SU-DHL-6 (cell line): ENCODE measurements at regions not wholly inside any gene's neighbourhood (a gene's known extent, or its start where the extent isn't known, plus 50 kb on each side); places are given as distances from the start of the nearest gene placed in this dataset.

ENCODE experiments used
- H2AFZ ChIP-seq: fragments of 200-600 bp; sonication (generic); 2 replicates; pipeline ENCODE4 v1.6.1; 2014; ENCODE audit warnings: low read depth, mild to moderate bottlenecking, moderate library complexity, mixed read lengths, antibody characterized with exemption, low read length; ENCODE audit not compliant: severe bottlenecking
- H3F3A ChIP-seq: fragments of 200-600 bp; shearing (Covaris generic); 2 replicates; pipeline ENCODE4 v1.6.0; 2016; ENCODE audit warnings: antibody characterized with exemption, mild to moderate bottlenecking; ENCODE audit not compliant: insufficient read depth
- H3K27ac ChIP-seq: fragments of 200-600 bp; sonication (generic); 2 replicates; pipeline ENCODE4 v1.5.1; 2016; ENCODE audit warnings: low read depth, mild to moderate bottlenecking, low read length, moderate library complexity, mixed read lengths
- H3K27me3 ChIP-seq: fragments of 200-600 bp; sonication (generic), shearing (Covaris generic); 2 replicates; pipeline ENCODE4 v1.6.0; 2014; ENCODE audit warnings: mild to moderate bottlenecking, low read length
- H3K36me3 ChIP-seq: fragments of 200-600 bp; sonication (generic); 2 replicates; pipeline ENCODE4 v1.6.1; 2014; ENCODE audit warnings: mild to moderate bottlenecking, low read length, mixed read lengths
- H3K4me2 ChIP-seq: fragments of 300-600, 200-600 bp; shearing (Covaris generic), sonication (generic); 2 replicates; pipeline ENCODE4 v1.6.0; 2014; ENCODE audit warnings: low read length, low read depth, mild to moderate bottlenecking; ENCODE audit not compliant: poor library complexity, severe bottlenecking
- H3K4me3 ChIP-seq: fragments of 200-600 bp; sonication (generic); 2 replicates; pipeline ENCODE4 v1.5.1; 2014; ENCODE audit warnings: antibody characterized with exemption, low read length, mild to moderate bottlenecking, mixed read lengths; ENCODE audit not compliant: insufficient read depth, poor library complexity, severe bottlenecking
- H3K79me2 ChIP-seq: fragments of 200-600 bp; sonication (generic); 2 replicates; pipeline ENCODE4 v1.6.1; 2014; ENCODE audit warnings: mild to moderate bottlenecking, low read length, moderate library complexity; ENCODE audit not compliant: insufficient read depth
- H3K9ac ChIP-seq: fragments of 200-600 bp; sonication (generic); 2 replicates; pipeline ENCODE4 v1.7.0; 2014; ENCODE audit warnings: mild to moderate bottlenecking, low read length
- H3K9me2 ChIP-seq: fragments of 200-600 bp; sonication (generic); replicated peaks from 2 replicates; pipeline ENCODE4 v1.6.1; 2014; ENCODE audit warnings: low read length; ENCODE audit not compliant: insufficient read depth
- H3K9me3 ChIP-seq: fragments of 200-600 bp; sonication (generic); 2 replicates; pipeline ENCODE4 v1.6.1; 2014; ENCODE audit warnings: low read length, mixed read lengths; ENCODE audit not compliant: insufficient read depth
- H4K20me1 ChIP-seq: fragments of 200-600 bp; sonication (generic); 2 replicates; pipeline ENCODE4 v1.6.1; 2014; ENCODE audit warnings: low read depth, mild to moderate bottlenecking, antibody characterized with exemption, low read length, moderate library complexity, mixed read lengths
- EZH2phosphoT487 ChIP-seq: fragments of 200-600 bp; sonication (generic), shearing (Covaris generic); conservative IDR thresholded peaks from 2 replicates; pipeline ENCODE4 v1.6.1; 2018; ENCODE audit warnings: mild to moderate bottlenecking, antibody characterized with exemption, low read length, moderate library complexity, mixed read lengths
- TF ChIP-seq, protein P1 (sequence below): fragments of 200-600 bp; sonication (generic); IDR thresholded peaks from one replicate; pipeline ENCODE4 v1.5.1; 2017; ENCODE audit warnings: antibody characterized with exemption, mild to moderate bottlenecking, low read length, moderate library complexity; ENCODE audit not compliant: insufficient read depth, poor library complexity, severe bottlenecking

DNA sequence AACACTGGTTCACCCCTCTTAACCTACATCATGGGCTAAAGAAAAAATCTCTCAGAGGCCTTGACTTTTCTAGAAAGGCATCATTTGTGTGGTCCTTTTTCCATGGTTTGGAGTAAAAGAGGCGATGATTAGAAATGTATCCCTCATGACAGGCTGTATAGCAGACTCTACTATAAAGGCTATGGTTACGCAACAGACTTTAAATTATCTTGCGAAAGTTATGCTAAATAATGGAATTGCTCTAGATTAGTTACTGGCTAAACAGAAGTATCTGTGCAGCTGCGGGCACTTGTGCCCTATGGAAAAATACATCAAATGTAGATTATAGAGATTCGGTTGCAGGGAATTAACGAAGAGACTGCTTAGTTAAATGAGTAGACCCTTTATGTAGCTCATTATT lies 101.6 kb downstream of the TMEM47 start:
- Histone ChIP-seq H3K27me3 (no peaks in the 10 kb centered on the region), H3K27ac (no peak overlapping the region)
- TF ChIP-seq EZH2phosphoT487: no peak
- TF ChIP-seq, protein P1, sequence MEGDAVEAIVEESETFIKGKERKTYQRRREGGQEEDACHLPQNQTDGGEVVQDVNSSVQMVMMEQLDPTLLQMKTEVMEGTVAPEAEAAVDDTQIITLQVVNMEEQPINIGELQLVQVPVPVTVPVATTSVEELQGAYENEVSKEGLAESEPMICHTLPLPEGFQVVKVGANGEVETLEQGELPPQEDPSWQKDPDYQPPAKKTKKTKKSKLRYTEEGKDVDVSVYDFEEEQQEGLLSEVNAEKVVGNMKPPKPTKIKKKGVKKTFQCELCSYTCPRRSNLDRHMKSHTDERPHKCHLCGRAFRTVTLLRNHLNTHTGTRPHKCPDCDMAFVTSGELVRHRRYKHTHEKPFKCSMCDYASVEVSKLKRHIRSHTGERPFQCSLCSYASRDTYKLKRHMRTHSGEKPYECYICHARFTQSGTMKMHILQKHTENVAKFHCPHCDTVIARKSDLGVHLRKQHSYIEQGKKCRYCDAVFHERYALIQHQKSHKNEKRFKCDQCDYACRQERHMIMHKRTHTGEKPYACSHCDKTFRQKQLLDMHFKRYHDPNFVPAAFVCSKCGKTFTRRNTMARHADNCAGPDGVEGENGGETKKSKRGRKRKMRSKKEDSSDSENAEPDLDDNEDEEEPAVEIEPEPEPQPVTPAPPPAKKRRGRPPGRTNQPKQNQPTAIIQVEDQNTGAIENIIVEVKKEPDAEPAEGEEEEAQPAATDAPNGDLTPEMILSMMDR: no peak

DNA sequence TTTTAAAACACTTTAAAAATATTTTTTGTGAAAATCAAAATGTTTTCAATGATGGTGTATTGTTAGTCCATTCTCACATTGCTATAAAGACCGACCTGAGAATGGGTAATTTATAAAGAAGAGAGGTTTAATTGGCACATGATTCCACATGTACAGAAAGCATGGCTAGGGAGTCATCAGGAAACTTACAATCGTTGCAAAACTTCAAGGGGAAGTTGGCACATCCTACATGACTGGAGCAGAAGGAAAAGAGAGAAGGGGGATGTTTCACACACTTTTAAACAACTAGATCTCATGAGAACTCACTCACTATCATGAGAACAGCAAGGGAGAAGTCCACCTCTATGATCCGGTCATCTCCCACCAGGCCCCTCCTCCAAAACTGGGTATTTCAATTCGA lies 110.7 kb downstream of the TMEM47 start:
- no peak overlapping the region for H3K4me2 ChIP-seq
- TF ChIP-seq EZH2phosphoT487: no peak
- TF ChIP-seq, protein P1: no peak
- H3F3A ChIP-seq: no peaks in the 10 kb centered on the region
- H3K27ac ChIP-seq: no peak overlapping the region
- H3K9ac ChIP-seq: no peak overlapping the region
- H3K79me2 ChIP-seq: no peaks in the 10 kb centered on the region
- H3K27me3 ChIP-seq: no peaks in the 10 kb centered on the region
- no peaks in the 10 kb centered on the region for H3K9me2 ChIP-seq
- no peaks in the 10 kb centered on the region for H3K9me3 ChIP-seq
- H4K20me1 ChIP-seq: no peaks in the 10 kb centered on the region
- H3K4me3 ChIP-seq: no peak overlapping the region
- no peaks in the 10 kb centered on the region for H3K36me3 ChIP-seq
- no peak overlapping the region for H2AFZ ChIP-seq

More for the DNA sequence above, 101.6 kb downstream of the TMEM47 start:
- no peak overlapping the region for H3K4me3 ChIP-seq
- H3K9ac ChIP-seq: no peak overlapping the region
- no peak overlapping the region for H2AFZ ChIP-seq
- H3K4me2 ChIP-seq: no peak overlapping the region
- H4K20me1 ChIP-seq: no peaks in the 10 kb centered on the region
- no peaks in the 10 kb centered on the region for H3K9me2 ChIP-seq
- H3K79me2 ChIP-seq: no peaks in the 10 kb centered on the region
- H3K9me3 ChIP-seq: no peaks in the 10 kb centered on the region
- H3F3A ChIP-seq: no peaks in the 10 kb centered on the region
- H3K36me3 ChIP-seq: no peaks in the 10 kb centered on the region

DNA sequence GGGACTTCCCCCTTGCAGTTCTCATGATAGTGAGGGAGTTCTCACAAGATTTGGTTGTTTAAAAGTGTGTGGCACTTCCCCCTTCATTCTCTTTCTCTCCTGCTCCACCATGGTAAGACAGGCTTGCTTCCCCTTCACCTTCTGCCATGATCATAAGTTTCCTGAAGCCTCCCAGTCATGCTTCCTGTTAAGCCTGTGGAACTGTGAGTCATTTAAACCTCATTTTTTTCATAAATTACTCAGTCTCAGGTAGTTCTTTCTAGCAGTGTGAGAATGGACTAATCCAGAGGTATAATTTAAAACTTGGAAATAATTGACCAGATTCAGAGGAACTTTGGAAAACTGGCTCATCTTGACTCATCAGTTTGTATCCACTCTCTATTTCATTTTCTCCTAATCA lies 129.0 kb downstream of the TMEM47 start:
- Histone ChIP-seq H4K20me1 (no peaks in the 10 kb centered on the region), H3K4me3 (no peak overlapping the region), H3K9me2 (no peaks in the 10 kb centered on the region), H3F3A (no peaks in the 10 kb centered on the region), H3K36me3 (no peaks in the 10 kb centered on the region), H3K9me3 (no peaks in the 10 kb centered on the region), H3K4me2 (no peak overlapping the region), H3K27me3 (no peaks in the 10 kb centered on the region), H3K27ac (no peak overlapping the region), H3K79me2 (no peaks in the 10 kb centered on the region), H3K9ac (no peak overlapping the region), H2AFZ (no peak overlapping the region)
- TF ChIP-seq, protein P1: no peak
- no peak for TF ChIP-seq EZH2phosphoT487
